HL-60 (cell line): ENCODE measurements at regions not wholly inside any gene's neighbourhood (a gene's known extent, or its start where the extent isn't known, plus 50 kb on each side); places are given as distances from the start of the nearest gene placed in this dataset.

ENCODE experiments used
- DNase-seq, 2 experiments: peaks; one replicate each; pipeline ENCODE4 v3.0.0-alpha.2; 2010 to 2020; ENCODE audit warnings: low read depth in 1 of 2, low spot score in 1 of 2
- H3K27ac ChIP-seq: fragments of 250-450 bp; sonication (Bioruptor Pico); replicated peaks from 2 replicates; pipeline ENCODE4 v1.5.1; 2020; ENCODE audit warnings: mild to moderate bottlenecking, moderate library complexity
- H3K27me3 ChIP-seq: fragments of 250-450 bp; sonication (Bioruptor Pico); 2 replicates; pipeline ENCODE4 v1.5.1; 2021; ENCODE audit warnings: mild to moderate bottlenecking, moderate library complexity; ENCODE audit not compliant: insufficient read depth, poor library complexity, severe bottlenecking
- H3K4me3 ChIP-seq: replicated peaks from 2 replicates; pipeline ENCODE4 v1.5.1; 2011; ENCODE audit warnings: mild to moderate bottlenecking, control low read depth, low read length; ENCODE audit not compliant: insufficient read depth
- CTCF ChIP-seq: IDR thresholded peaks from one replicate; pipeline ENCODE4 v1.5.1; 2011; ENCODE audit warnings: low read length, control low read depth, inconsistent platforms; ENCODE audit not compliant: insufficient read depth
- GABPA ChIP-seq: IDR thresholded peaks from 2 replicates; pipeline ENCODE4 v1.6.1; 2012; ENCODE audit warnings: low read depth
- POLR2AphosphoS5 ChIP-seq: IDR thresholded peaks from 2 replicates; pipeline ENCODE4 v1.6.1; 2012; ENCODE audit warnings: low read depth
- SPI1 ChIP-seq: IDR thresholded peaks from 2 replicates; pipeline ENCODE4 v1.6.1; 2012; ENCODE audit warnings: low read depth, mild to moderate bottlenecking, borderline replicate concordance
- TF ChIP-seq, protein P1 (sequence below): IDR thresholded peaks from 2 replicates; pipeline ENCODE4 v1.6.1; 2012; ENCODE audit warnings: low read depth; ENCODE audit not compliant: insufficient replicate concordance

DNA sequence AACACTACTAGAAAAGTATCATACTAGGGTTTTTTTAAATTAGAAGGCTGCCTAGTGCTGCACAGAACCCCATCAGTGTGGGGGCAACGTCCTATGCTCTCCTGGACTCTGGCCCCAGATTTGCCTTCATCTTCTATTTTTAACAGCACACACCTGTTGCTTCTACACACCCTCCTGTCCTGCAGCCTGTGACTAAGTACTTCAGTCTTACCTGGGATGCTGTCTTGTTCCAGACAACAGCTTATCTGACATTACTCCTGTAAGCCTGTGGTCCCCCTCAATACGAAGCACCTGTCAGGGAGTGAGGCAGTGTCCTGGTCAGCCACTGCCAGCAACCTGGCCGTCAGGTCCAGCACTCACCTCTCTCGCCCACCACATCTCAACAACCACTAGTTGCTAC lies 247.6 kb upstream of the PSMD7 start:
- TF ChIP-seq, protein P1, sequence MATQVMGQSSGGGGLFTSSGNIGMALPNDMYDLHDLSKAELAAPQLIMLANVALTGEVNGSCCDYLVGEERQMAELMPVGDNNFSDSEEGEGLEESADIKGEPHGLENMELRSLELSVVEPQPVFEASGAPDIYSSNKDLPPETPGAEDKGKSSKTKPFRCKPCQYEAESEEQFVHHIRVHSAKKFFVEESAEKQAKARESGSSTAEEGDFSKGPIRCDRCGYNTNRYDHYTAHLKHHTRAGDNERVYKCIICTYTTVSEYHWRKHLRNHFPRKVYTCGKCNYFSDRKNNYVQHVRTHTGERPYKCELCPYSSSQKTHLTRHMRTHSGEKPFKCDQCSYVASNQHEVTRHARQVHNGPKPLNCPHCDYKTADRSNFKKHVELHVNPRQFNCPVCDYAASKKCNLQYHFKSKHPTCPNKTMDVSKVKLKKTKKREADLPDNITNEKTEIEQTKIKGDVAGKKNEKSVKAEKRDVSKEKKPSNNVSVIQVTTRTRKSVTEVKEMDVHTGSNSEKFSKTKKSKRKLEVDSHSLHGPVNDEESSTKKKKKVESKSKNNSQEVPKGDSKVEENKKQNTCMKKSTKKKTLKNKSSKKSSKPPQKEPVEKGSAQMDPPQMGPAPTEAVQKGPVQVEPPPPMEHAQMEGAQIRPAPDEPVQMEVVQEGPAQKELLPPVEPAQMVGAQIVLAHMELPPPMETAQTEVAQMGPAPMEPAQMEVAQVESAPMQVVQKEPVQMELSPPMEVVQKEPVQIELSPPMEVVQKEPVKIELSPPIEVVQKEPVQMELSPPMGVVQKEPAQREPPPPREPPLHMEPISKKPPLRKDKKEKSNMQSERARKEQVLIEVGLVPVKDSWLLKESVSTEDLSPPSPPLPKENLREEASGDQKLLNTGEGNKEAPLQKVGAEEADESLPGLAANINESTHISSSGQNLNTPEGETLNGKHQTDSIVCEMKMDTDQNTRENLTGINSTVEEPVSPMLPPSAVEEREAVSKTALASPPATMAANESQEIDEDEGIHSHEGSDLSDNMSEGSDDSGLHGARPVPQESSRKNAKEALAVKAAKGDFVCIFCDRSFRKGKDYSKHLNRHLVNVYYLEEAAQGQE, result no peak
- TF ChIP-seq POLR2AphosphoS5 (no peak), CTCF (no peak), GABPA (no peak), SPI1 (no peak)
- Histone ChIP-seq H3K27me3 (no peaks in the 10 kb centered on the region), H3K4me3 (no peak overlapping the region), H3K27ac (no peak overlapping the region)
- DNase-seq, result no peak

- Histone ChIP-seq H3K27me3 (no peaks in the 10 kb centered on the region), H3K4me3 (no peak overlapping the region), H3K27ac (no peak overlapping the region)
- no peak for DNase-seq
- TF ChIP-seq GABPA, result no peak
These were observed 250.1 kb upstream of the PSMD7 start for GRCh38 chr16:74046524-74046923.

DNA sequence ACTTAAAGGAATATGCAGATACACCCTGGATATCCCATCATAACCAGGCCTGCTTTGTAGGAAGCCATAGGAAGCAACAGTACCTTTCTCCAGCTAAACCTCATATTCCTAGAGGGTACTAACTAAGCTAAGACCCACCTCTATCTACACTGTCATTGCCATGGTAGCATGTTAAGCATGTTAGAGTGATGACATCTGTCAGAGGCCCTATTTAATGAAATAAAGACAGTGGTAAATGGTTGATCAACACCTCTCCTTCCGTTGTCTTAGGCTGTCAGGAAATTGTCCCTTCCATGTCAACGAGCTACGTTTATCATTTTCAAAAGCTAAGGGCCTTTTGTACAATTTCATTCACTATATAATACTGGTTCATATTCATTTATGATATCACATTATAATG lies 251.1 kb upstream of the PSMD7 start:
- no peaks in the 10 kb centered on the region for H3K27me3 ChIP-seq
- no peak for DNase-seq
- no peak overlapping the region for H3K4me3 ChIP-seq
- TF ChIP-seq CTCF, result no peak
- H3K27ac ChIP-seq, result no peak overlapping the region

- peak; percentile 23 to 31 for DNase-seq
- no peak overlapping the region for H3K4me3 ChIP-seq
- H3K27me3 ChIP-seq, result no peaks in the 10 kb centered on the region
- H3K27ac ChIP-seq, result no peak overlapping the region
- TF ChIP-seq SPI1, result peak; percentile 72; the same call in 1 of the 2 replicates
- TF ChIP-seq, protein P1, result no peak
- TF ChIP-seq GABPA, result no peak
- TF ChIP-seq POLR2AphosphoS5, result no peak
These were observed 260.8 kb upstream of the PSMD7 start for GRCh38 chr16:74035816-74036215.

DNA sequence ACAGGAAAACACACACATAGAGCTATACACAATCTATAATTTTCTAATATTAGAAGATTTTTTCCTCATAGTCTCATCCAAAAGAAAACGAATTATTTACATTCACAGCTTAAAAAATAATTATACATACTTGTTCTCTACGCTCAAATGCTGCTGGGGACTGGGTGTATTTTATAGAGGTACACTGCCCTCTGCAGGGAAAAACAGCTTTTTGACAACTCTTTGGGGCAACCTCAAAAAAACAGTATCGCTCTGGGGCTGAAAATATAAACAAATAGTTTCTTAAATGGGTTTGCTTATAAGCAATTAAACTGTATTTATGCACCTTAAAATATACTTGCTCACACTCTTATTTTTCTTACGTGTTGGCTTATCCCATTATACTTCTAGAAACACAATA lies 261.8 kb upstream of the PSMD7 start:
- DNase-seq, result peak in 1 of 2 experiments; percentile 13

More for the DNA sequence above, 261.8 kb upstream of the PSMD7 start:
- H3K27ac ChIP-seq, result no peak overlapping the region
- H3K4me3 ChIP-seq, result no peak overlapping the region
- TF ChIP-seq POLR2AphosphoS5 (no peak), GABPA (no peak), SPI1 (no peak), CTCF (no peak)
- TF ChIP-seq, protein P1, result no peak
- H3K27me3 ChIP-seq, result no peaks in the 10 kb centered on the region
